ENCODE measurements at regions not wholly inside any gene's neighbourhood (a gene's known extent, or its start where the extent isn't known, plus 50 kb on each side); places are given as distances from the start of the nearest gene placed in this dataset.

DNA sequence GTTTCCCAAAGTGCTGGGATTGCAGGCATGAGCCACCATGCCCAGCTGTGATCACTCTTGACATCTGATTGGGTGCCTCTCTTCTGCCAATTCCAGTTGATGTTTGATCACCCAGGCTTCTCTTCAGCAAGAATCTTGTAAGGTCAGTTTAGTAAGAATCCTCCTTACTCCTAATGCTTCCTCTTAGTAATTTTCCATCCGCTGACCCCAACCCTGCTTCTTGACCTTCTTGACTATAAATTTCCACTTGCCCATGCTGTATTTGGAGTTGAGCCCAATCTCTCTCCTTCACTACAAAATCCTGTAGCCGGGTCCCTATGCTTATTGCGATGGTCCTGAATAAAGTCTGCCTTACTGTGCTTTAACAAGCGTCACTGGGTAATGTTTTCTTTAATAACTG lies 75.4 kb downstream of the DDIT4L start:
- TF ChIP-seq, protein P1, sequence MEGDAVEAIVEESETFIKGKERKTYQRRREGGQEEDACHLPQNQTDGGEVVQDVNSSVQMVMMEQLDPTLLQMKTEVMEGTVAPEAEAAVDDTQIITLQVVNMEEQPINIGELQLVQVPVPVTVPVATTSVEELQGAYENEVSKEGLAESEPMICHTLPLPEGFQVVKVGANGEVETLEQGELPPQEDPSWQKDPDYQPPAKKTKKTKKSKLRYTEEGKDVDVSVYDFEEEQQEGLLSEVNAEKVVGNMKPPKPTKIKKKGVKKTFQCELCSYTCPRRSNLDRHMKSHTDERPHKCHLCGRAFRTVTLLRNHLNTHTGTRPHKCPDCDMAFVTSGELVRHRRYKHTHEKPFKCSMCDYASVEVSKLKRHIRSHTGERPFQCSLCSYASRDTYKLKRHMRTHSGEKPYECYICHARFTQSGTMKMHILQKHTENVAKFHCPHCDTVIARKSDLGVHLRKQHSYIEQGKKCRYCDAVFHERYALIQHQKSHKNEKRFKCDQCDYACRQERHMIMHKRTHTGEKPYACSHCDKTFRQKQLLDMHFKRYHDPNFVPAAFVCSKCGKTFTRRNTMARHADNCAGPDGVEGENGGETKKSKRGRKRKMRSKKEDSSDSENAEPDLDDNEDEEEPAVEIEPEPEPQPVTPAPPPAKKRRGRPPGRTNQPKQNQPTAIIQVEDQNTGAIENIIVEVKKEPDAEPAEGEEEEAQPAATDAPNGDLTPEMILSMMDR (IDR thresholded peaks at IDR 0.05) = no peak
- TF ChIP-seq POLR2A (IDR thresholded peaks at IDR 0.05; ENCODE audit: low read depth) = no peak
